ENCODE measurements at regions not wholly inside any gene's neighbourhood (a gene's known extent, or its start where the extent isn't known, plus 50 kb on each side); places are given as distances from the start of the nearest gene placed in this dataset.
A peak's percentile ranks its signal among the peaks of the same experiment; 100 is the strongest.

DNA sequence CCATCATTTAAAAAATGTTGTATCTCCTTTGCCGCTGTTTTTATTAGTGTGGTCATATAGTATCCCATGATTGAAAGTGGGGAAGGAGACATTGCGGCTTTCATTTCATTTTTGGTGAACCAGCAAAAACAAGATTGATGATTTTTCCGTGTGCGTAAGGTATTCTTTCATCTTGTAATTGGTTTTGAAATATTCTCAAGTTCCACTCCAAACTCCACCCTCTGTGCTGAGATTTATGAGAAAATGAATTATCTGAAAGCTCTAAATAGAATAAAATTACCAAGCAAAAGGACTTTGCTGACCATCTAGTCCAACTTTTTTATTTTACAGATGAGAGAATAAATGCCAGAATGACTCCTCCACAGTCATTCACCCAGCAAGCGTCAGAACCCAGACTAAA is 103.1 kb upstream of the MPDZ start:
- Histone ChIP-seq H3K4me1 (no peaks in the 10 kb centered on the region), H3K27me3 (no peaks in the 10 kb centered on the region), H3K27ac (no peak overlapping the region), H3K36me3 (no peaks in the 10 kb centered on the region), H3K4me3 (no peak overlapping the region), H3K9me3 (peaks cover 0 to 7% (median 2%) of the 10 kb centered on the region in 4 donors)
- DNase-seq, result no peak
- peak in 1 of 2 donors; percentile 5 for ATAC-seq (ENCODE audit: low FRiP score in 2 of 2)
- 93 to 95% methylated on average over 5 of the region's 5 CpGs for WGBS, 2 donors
- TF ChIP-seq, protein P1, sequence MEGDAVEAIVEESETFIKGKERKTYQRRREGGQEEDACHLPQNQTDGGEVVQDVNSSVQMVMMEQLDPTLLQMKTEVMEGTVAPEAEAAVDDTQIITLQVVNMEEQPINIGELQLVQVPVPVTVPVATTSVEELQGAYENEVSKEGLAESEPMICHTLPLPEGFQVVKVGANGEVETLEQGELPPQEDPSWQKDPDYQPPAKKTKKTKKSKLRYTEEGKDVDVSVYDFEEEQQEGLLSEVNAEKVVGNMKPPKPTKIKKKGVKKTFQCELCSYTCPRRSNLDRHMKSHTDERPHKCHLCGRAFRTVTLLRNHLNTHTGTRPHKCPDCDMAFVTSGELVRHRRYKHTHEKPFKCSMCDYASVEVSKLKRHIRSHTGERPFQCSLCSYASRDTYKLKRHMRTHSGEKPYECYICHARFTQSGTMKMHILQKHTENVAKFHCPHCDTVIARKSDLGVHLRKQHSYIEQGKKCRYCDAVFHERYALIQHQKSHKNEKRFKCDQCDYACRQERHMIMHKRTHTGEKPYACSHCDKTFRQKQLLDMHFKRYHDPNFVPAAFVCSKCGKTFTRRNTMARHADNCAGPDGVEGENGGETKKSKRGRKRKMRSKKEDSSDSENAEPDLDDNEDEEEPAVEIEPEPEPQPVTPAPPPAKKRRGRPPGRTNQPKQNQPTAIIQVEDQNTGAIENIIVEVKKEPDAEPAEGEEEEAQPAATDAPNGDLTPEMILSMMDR (IDR thresholded peaks at IDR 0.05), result no peak

DNA sequence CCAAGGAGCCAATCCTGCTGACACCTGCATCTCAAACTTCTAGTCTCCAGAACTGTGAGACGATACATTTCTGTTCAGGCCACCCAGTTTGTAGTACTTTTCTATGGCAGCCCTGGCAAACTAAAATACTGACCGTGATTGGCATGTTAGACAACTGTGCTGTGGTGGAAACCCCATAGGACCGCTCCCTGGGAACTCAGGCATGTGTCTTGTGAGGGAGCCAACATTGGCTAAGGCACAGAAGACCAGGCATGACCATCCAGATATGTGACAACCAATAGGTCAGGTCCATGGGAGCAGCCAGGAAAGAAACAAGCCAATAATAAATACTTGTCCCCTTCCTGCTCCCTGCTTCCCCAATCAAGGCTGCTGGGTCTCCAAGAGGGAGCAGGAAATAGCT is 101.4 kb upstream of the MPDZ start:
- ATAC-seq (ENCODE audit: low FRiP score in 2 of 2) (no peak), DNase-seq (no peak)
- TF ChIP-seq, protein P1 (IDR thresholded peaks at IDR 0.05), result no peak
- Histone ChIP-seq H3K36me3 (no peaks in the 10 kb centered on the region), H3K4me3 (no peak overlapping the region), H3K4me1 (no peaks in the 10 kb centered on the region), H3K27ac (no peak overlapping the region), H3K27me3 (no peaks in the 10 kb centered on the region), H3K9me3 (peaks cover 0 to 7% (median 2%) of the 10 kb centered on the region in 4 donors)
- WGBS, 2 donors, result 77 to 89% methylated on average over 3 of the region's 3 CpGs

DNA sequence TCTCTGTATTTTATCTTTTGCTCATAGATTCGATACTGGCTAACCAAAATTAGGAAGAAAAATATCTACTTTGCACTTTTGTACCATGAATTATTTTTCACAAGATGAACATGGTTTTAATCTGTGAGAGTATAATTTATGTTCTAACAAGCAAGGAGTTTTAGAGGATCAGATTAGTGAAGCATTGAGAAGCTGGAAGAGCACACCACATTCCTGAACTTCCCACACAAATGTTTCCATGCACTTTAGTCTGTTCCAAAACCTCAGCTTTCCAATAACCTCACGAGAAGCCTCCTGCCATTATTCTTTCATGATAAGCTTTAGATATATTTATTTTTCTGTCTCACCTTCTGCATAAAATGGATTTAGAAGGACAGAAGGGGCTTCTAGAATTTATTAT is 98.7 kb upstream of the MPDZ start:
- Histone ChIP-seq H3K4me1 (no peaks in the 10 kb centered on the region), H3K9me3 (no peaks in the 10 kb centered on the region), H3K27me3 (no peaks in the 10 kb centered on the region), H3K4me3 (no peak overlapping the region), H3K27ac (no peak overlapping the region), H3K36me3 (no peaks in the 10 kb centered on the region)
- WGBS, 2 donors, result 67 to 71% methylated on average over 2 of the region's 2 CpGs
- ATAC-seq (ENCODE audit: low FRiP score in 2 of 2) (peak in 1 of 2 donors; percentile 49), DNase-seq (no peak)
- no peak for TF ChIP-seq POLR2AphosphoS5 (IDR thresholded peaks at IDR 0.05)
- TF ChIP-seq, protein P1 (IDR thresholded peaks at IDR 0.05), result no peak
- TF ChIP-seq POLR2A (IDR thresholded peaks at IDR 0.05), result no peak
- no peak for TF ChIP-seq EP300 (IDR thresholded peaks at IDR 0.05)

DNA sequence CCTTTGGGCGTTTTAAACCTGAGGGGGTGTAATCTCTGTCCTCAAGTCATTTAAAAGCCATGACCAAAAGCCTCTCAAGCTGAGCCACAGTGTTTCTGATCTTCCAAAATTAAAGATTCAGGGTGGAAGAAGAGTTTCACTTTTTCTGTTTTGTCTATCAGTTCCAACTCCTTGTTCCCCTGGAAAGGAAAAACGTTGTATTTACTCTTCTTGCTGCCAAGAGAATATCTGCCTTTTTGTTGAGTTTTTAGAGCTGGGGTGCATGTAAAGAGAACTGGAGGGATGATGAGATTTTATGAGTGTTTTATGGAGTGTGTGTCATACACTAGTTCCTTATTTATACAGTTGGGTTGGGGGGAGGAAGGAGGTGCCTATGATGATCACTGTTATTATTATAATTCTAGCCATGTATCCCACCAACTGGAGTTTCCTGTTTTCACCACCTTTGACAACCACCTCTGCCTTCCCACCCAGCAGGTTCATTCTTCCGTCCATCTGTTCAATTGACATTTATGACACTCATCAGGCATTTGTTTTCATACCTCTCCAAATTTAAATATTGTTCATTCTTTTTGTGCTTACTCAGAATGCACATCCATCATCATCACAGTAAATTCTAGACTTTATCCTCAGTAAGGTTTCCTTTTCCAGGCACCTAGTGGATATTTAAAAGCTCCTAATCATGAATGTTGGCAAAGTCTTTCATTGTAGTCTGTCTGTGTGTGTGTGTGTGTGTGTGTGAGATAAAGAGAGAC is 97.9 kb upstream of the MPDZ start:
- Histone ChIP-seq H3K36me3 (no peaks in the 10 kb centered on the region), H3K4me3 (no peak overlapping the region), H3K9me3 (no peaks in the 10 kb centered on the region), H3K27me3 (no peaks in the 10 kb centered on the region), H3K4me1 (no peaks in the 10 kb centered on the region), H3K27ac (no peak overlapping the region)
- TF ChIP-seq, protein P1 (IDR thresholded peaks at IDR 0.05), result no peak
- TF ChIP-seq POLR2AphosphoS5 (IDR thresholded peaks at IDR 0.05) (no peak), POLR2A (IDR thresholded peaks at IDR 0.05) (no peak), EP300 (IDR thresholded peaks at IDR 0.05) (no peak)
- no peak for ATAC-seq (ENCODE audit: low FRiP score in 2 of 2)
- WGBS, 2 donors, result 48 to 63% methylated on average over 3 of the region's 3 CpGs
- no peak for DNase-seq

DNA sequence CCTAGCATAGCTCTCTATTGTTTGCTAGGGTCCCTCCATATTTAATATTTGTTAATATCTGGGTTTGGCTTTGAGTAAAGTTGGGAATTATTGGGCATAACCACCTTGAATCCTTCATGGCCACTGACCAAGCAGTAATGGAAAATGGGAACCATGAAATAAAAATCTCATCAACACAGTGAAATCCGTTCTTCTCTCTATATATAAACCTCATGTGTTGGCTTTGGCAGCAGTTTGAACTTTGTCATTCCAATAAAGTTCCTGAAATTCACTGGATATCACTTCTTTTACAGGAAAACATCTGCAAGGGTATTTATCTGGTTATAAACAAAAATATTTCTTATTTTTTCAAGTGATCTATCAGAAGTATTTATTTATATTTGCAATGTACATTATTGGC is 93.0 kb upstream of the MPDZ start:
- DNase-seq, result no peak
- Histone ChIP-seq H3K27ac (no peak overlapping the region), H3K4me3 (no peak overlapping the region), H3K27me3 (no peaks in the 10 kb centered on the region), H3K9me3 (no peaks in the 10 kb centered on the region), H3K36me3 (no peaks in the 10 kb centered on the region), H3K4me1 (no peaks in the 10 kb centered on the region)
- TF ChIP-seq POLR2A (IDR thresholded peaks at IDR 0.05) (no peak), POLR2AphosphoS5 (IDR thresholded peaks at IDR 0.05) (no peak), EP300 (IDR thresholded peaks at IDR 0.05) (no peak)
- TF ChIP-seq, protein P1 (IDR thresholded peaks at IDR 0.05), result no peak
- 53 to 55% methylated on average over 1 of the region's 1 CpG for WGBS, 2 donors
- ATAC-seq (ENCODE audit: low FRiP score in 2 of 2), result no peak
